BLaER1 treated with 17β-estradiol and CSF1 and Interleukin-3, amounts not matched to agents 10 nM and 100 nM (cell line): ENCODE measurements at regions not wholly inside any gene's neighbourhood (a gene's known extent, or its start where the extent isn't known, plus 50 kb on each side); places are given as distances from the start of the nearest gene placed in this dataset.

Experiments used
- H3K27ac ChIP-seq, 11 experiments: shearing (Covaris generic); formaldehyde crosslinking; 2 replicates each; pipeline ENCODE4 v1.8.1; 2022
- H3K27me3 ChIP-seq, 11 experiments: shearing (Covaris generic); formaldehyde crosslinking; 2 replicates each; pipeline ENCODE4 v1.8.1; 2022
- H3K36me3 ChIP-seq, 11 experiments: shearing (Covaris generic); formaldehyde crosslinking; 2 replicates each; pipeline ENCODE4 v1.8.1; 2022
- H3K4me1 ChIP-seq, 10 experiments: shearing (Covaris generic); formaldehyde crosslinking; 2 replicates each; pipeline ENCODE4 v1.8.1; 2022
- H3K4me2 ChIP-seq, 11 experiments: shearing (Covaris generic); formaldehyde crosslinking; 2 replicates each; pipeline ENCODE4 v1.8.1; 2022
- H3K4me3 ChIP-seq, 10 experiments: shearing (Covaris generic); formaldehyde crosslinking; 2 replicates each; pipeline ENCODE4 v1.8.1; 2022
- H3K9ac ChIP-seq, 11 experiments: shearing (Covaris generic); formaldehyde crosslinking; 2 replicates each; pipeline ENCODE4 v1.8.1; 2022
- H3K9me3 ChIP-seq, 11 experiments: shearing (Covaris generic); formaldehyde crosslinking; replicated peaks in 1 of 11; 2 replicates each; pipeline ENCODE4 v1.8.1; 2022
- H4K20me1 ChIP-seq, 11 experiments: shearing (Covaris generic); formaldehyde crosslinking; 2 replicates each; pipeline ENCODE4 v1.8.1; 2022
- Cebpa-rat ChIP-seq, 11 experiments: shearing (Covaris generic); IDR thresholded peaks; 2 replicates each; pipeline ENCODE4 v1.8.1; 2022

DNA sequence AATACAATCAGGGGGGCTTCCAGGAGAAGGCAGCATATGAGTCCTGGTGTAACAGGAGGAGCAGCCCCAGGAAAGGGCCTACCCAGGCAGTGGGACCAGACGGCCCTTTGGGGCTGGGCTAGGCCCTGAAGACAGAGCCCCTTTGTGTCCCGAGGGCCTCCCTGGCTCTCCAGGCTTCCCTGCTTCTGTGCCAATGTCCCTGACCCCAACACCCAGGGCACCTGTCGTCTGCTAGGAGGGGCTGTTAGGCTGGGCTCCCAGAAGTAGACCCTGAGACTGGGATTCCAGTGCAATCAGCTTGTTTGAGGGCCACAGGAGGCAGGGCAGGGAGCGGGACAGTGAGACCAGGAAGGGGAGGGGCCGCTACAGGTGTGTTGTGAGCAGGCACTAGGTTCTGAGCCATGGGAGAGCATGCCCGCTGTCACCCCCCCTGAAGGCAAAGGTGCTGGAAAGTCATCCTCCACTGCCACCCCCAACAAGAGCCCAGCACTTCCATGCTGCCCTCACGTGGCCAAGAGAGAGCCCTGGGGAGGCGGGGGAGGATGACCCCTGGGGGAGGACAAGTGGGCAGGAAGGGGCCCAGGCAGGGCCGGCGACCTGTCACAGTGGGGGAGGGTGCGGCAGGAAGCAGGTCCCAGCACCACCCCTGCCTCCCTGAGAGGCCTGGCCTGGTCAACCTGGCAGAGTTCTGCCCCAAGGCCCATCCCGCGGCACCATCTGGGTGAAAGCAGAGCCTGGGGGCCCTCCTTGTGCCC, 64.8 kb downstream of the ADRA2C start:
- no peak overlapping the region for H3K27ac ChIP-seq

DNA sequence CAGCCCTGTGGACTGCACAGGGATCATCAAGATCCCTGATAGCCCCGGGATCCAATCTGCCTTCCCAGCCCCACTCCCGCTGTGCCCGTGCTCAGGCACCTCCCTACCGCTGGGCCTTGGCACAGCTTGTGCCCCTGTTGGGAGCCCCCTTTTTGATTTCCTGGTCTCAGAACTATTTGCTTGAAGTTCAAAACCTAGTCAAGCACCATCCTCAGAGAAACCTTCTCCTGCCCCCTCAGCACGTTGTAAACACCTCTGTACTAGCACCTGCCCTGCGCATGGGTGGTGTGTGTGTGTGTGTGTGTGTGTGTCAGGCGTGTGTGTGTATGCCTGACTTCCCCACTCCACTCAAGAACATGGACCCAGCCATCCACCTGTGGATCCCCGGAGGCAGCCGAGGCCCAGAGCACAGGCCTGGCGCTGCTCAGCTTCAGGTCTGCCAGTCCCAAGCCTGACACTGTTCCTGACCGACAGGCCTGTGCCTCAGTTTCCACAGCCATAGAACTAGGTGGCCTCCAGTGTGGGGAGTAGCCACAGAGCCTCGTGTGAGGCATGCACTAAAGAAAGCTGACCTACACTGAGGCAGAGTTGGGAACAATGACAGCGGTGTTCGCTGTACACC, 65.5 kb downstream of the ADRA2C start:
- peak overlapping the region in 2 of 11 experiments; percentile 1 to 32; a peak in 2 of 22 replicates for H3K4me2 ChIP-seq

More for the DNA sequence above, 64.8 kb downstream of the ADRA2C start:
- no peak overlapping the region for H3K9ac ChIP-seq
- peaks cover 0 to 53% (median 33%) of the 10 kb centered on the region in 10 experiments; a peak in 19 of 20 replicates for H3K4me1 ChIP-seq
- no peak for TF ChIP-seq Cebpa-rat (IDR thresholded peaks at IDR 0.05)
- H3K27me3 ChIP-seq = peaks cover 0 to 11% (median 0%) of the 10 kb centered on the region in 11 experiments; a peak in 9 of 22 replicates
- peaks cover 0 to 34% (median 0%) of the 10 kb centered on the region in 11 experiments; a peak in 9 of 22 replicates for H4K20me1 ChIP-seq
- no peaks in the 10 kb centered on the region for H3K36me3 ChIP-seq
- H3K4me3 ChIP-seq = no peak overlapping the region
- H3K9me3 ChIP-seq = no peaks in the 10 kb centered on the region
- peak overlapping the region in 6 of 11 experiments; percentile 1 to 32 (median 12); a peak in 5 of 22 replicates for H3K4me2 ChIP-seq

GRCh38 chr4:3832536-3833220, 66.5 kb downstream of the ADRA2C start:
- H3K36me3 ChIP-seq = no peaks in the 10 kb centered on the region
- peaks cover 0 to 14% (median 0%) of the 10 kb centered on the region in 11 experiments; a peak in 9 of 22 replicates for H3K27me3 ChIP-seq
- peaks cover 0 to 33% (median 0%) of the 10 kb centered on the region in 11 experiments; a peak in 9 of 22 replicates for H4K20me1 ChIP-seq
- no peak for TF ChIP-seq Cebpa-rat (IDR thresholded peaks at IDR 0.05)
- 0 out of 22 replicates have a peak, but pooled peaks cover 0 to 4% (median 0%) of the 10 kb centered on the region in 11 experiments for H3K9me3 ChIP-seq
- H3K27ac ChIP-seq = no peak overlapping the region
- peaks cover 0 to 66% (median 46%) of the 10 kb centered on the region in 10 experiments; a peak in 19 of 20 replicates for H3K4me1 ChIP-seq
- no peak overlapping the region for H3K9ac ChIP-seq
- H3K4me2 ChIP-seq = no peak overlapping the region
- no peak overlapping the region for H3K4me3 ChIP-seq

More for the DNA sequence above, 65.5 kb downstream of the ADRA2C start:
- H3K4me1 ChIP-seq = peaks cover 0 to 59% (median 38%) of the 10 kb centered on the region in 10 experiments; a peak in 19 of 20 replicates
- no peaks in the 10 kb centered on the region for H3K36me3 ChIP-seq
- no peak overlapping the region for H3K27ac ChIP-seq
- no peak overlapping the region for H3K4me3 ChIP-seq
- no peaks in the 10 kb centered on the region for H3K9me3 ChIP-seq
- no peak overlapping the region for H3K9ac ChIP-seq
- peaks cover 0 to 14% (median 0%) of the 10 kb centered on the region in 11 experiments; a peak in 9 of 22 replicates for H3K27me3 ChIP-seq
- H4K20me1 ChIP-seq = peaks cover 0 to 34% (median 0%) of the 10 kb centered on the region in 11 experiments; a peak in 9 of 22 replicates
- no peak for TF ChIP-seq Cebpa-rat (IDR thresholded peaks at IDR 0.05)

DNA sequence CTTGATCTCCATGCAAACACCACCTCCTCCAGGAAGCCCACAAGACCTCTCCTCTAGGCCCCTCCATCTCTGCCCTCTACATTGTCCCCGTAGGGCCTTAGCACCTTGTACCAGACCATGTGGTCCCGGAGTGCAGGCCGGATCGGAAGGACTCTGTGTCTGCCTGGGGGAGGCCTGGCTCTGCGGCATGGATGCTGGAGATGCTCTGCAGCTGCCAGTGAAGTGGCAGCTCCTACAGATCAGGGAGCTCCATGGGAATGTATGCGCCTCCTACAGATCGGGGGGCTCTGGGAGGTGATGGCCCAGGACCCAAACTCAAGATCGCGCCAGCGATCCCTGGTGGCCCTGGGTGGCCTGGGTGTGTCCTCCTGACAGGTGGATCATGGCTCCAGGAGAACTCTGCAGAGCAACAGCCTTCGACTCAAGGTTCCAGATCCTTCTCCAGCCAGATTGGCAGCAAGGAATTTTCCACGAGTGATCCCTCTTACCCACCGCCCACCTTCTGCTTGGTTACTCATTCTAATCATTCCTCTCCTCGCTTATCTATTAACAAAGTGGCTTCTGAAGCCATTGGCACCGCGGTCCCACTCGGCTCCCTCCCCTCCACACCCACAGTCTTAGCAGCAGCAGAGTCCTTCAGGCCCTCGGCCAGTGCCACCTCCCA, 67.3 kb downstream of the ADRA2C start:
- Histone ChIP-seq H3K27me3 (peaks cover 0 to 14% (median 0%) of the 10 kb centered on the region in 11 experiments; a peak in 9 of 22 replicates), H3K27ac (no peak overlapping the region), H3K4me3 (no peak overlapping the region), H3K4me1 (peaks cover 0 to 67% (median 49%) of the 10 kb centered on the region in 10 experiments; a peak in 19 of 20 replicates), H4K20me1 (peaks cover 0 to 27% (median 0%) of the 10 kb centered on the region in 11 experiments; a peak in 8 of 22 replicates), H3K36me3 (no peaks in the 10 kb centered on the region), H3K9me3 (0 out of 22 replicates have a peak, but pooled peaks cover 0 to 5% (median 0%) of the 10 kb centered on the region in 11 experiments), H3K9ac (no peak overlapping the region), H3K4me2 (peak overlapping the region in 8 of 11 experiments; percentile 52 to 76 (median 66); a peak in 14 of 22 replicates)
- TF ChIP-seq Cebpa-rat (IDR thresholded peaks at IDR 0.05) = no peak

DNA sequence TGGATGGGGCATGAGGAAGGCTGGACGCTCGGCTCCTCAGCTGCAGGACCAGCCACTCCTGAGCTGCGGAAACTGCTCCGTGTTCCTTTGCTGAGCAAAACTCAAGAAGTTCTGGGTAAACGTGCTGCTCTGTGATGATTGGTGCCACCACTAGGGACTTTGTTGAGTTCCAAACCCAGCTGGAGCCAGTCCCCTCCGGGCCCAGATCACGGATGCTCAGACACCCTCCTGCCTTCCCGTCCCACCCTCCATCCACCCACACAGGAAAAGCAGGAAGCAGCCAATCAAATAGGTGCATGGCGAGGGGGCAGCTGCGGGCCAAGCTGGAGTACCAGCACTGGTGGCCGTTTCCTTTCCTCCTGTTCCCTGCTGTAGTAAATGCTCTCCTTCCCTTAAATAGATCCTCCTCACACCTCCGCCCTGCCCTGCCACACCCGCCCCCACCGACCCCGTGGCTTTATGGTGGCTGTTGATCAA, 68.0 kb downstream of the ADRA2C start:
- peaks cover 0 to 14% (median 0%) of the 10 kb centered on the region in 11 experiments; a peak in 9 of 22 replicates for H3K27me3 ChIP-seq
- peaks cover 0 to 59% (median 46%) of the 10 kb centered on the region in 10 experiments; a peak in 19 of 20 replicates for H3K4me1 ChIP-seq
- peaks cover 0 to 29% (median 0%) of the 10 kb centered on the region in 11 experiments; a peak in 7 of 22 replicates for H4K20me1 ChIP-seq
- 0 out of 22 replicates have a peak, but pooled peaks cover 0 to 5% (median 0%) of the 10 kb centered on the region in 11 experiments for H3K9me3 ChIP-seq
- no peak overlapping the region for H3K4me3 ChIP-seq
- no peak for TF ChIP-seq Cebpa-rat (IDR thresholded peaks at IDR 0.05)
- no peak overlapping the region for H3K9ac ChIP-seq
- peak overlapping the region in 10 of 11 experiments; percentile 8 to 76 (median 62); a peak in 18 of 22 replicates for H3K4me2 ChIP-seq
- no peak overlapping the region for H3K27ac ChIP-seq
- H3K36me3 ChIP-seq = no peaks in the 10 kb centered on the region

GRCh38 chr4:3834663-3835521, 68.7 kb downstream of the ADRA2C start:
- 0 out of 22 replicates have a peak, but pooled peaks cover 0 to 5% (median 0%) of the 10 kb centered on the region in 11 experiments for H3K9me3 ChIP-seq
- peak overlapping the region in 10 of 11 experiments; percentile 8 to 76 (median 62); a peak in 18 of 22 replicates for H3K4me2 ChIP-seq
- H3K27ac ChIP-seq = no peak overlapping the region
- TF ChIP-seq Cebpa-rat (IDR thresholded peaks at IDR 0.05) = no peak
- no peak overlapping the region for H3K9ac ChIP-seq
- no peak overlapping the region for H3K4me3 ChIP-seq
- H4K20me1 ChIP-seq = peaks cover 0 to 22% (median 0%) of the 10 kb centered on the region in 11 experiments; a peak in 6 of 22 replicates
- no peaks in the 10 kb centered on the region for H3K36me3 ChIP-seq
- H3K27me3 ChIP-seq = peaks cover 0 to 14% (median 0%) of the 10 kb centered on the region in 11 experiments; a peak in 9 of 22 replicates
- peaks cover 0 to 57% (median 46%) of the 10 kb centered on the region in 10 experiments; a peak in 19 of 20 replicates for H3K4me1 ChIP-seq
